ENCODE measurements at regions not wholly inside any gene's neighbourhood (a gene's known extent, or its start where the extent isn't known, plus 50 kb on each side); places are given as distances from the start of the nearest gene placed in this dataset.

DNA sequence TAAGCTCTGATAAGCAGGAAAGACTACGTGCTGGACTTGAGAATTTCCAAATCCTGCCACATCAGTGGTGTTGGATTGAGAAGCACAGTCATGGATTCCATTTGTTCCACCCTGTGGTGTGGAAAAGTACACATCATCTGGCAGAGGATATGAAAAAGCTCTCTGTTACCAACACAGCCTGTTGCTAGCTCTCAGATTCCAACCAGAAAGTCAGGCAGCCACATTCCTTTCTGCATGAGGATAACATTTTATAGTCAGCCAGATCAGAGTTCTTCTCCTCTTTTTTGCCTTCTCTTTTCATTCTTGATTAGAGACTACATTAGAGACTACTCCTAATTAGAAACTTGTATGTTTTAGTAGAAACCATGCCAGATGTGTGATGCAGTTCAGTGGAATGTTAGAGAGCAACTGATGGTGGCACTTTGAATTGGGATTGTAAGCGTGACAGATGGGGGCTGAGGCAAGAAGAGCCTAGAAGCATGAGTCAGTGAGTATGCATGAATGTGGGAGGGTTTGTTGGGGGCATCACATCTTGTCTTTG, 61.2 kb upstream of the STXBP6 start:
- no peak overlapping the region for H3K4me2 ChIP-seq (ENCODE audit: low read length)
- no peaks in the 10 kb centered on the region for H4K20me1 ChIP-seq (ENCODE audit: control insufficient read depth, insufficient read depth, low read depth, low read length)
- H3K9me2 ChIP-seq (replicated peaks; ENCODE audit: control insufficient read depth, low read length), result no peaks in the 10 kb centered on the region
- TF ChIP-seq EZH2phosphoT487 (IDR thresholded peaks at IDR 0.05; ENCODE audit: borderline replicate concordance, low read length), result no peak
- TF ChIP-seq, protein P1, sequence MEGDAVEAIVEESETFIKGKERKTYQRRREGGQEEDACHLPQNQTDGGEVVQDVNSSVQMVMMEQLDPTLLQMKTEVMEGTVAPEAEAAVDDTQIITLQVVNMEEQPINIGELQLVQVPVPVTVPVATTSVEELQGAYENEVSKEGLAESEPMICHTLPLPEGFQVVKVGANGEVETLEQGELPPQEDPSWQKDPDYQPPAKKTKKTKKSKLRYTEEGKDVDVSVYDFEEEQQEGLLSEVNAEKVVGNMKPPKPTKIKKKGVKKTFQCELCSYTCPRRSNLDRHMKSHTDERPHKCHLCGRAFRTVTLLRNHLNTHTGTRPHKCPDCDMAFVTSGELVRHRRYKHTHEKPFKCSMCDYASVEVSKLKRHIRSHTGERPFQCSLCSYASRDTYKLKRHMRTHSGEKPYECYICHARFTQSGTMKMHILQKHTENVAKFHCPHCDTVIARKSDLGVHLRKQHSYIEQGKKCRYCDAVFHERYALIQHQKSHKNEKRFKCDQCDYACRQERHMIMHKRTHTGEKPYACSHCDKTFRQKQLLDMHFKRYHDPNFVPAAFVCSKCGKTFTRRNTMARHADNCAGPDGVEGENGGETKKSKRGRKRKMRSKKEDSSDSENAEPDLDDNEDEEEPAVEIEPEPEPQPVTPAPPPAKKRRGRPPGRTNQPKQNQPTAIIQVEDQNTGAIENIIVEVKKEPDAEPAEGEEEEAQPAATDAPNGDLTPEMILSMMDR (IDR thresholded peaks at IDR 0.05; ENCODE audit: low read depth, low read length, poor library complexity, severe bottlenecking), result no peak
- no peaks in the 10 kb centered on the region for H3K27me3 ChIP-seq (ENCODE audit: control insufficient read depth, low read length)
- H3K36me3 ChIP-seq (ENCODE audit: control insufficient read depth, low read length), result no peaks in the 10 kb centered on the region
- no peaks in the 10 kb centered on the region for H3K4me1 ChIP-seq (ENCODE audit: control insufficient read depth, low read length)
- no peaks in the 10 kb centered on the region for H3F3A ChIP-seq (ENCODE audit: control insufficient read depth, insufficient read depth)
- no peak overlapping the region for H3K27ac ChIP-seq (ENCODE audit: low read depth, low read length)
- H3K4me3 ChIP-seq (ENCODE audit: low read length), result no peak overlapping the region
- H3K79me2 ChIP-seq (ENCODE audit: control insufficient read depth, low read length), result no peaks in the 10 kb centered on the region
- no peaks in the 10 kb centered on the region for H3K9me3 ChIP-seq (ENCODE audit: control insufficient read depth, insufficient read depth, low read length)

- Histone ChIP-seq H3F3A (ENCODE audit: control insufficient read depth, insufficient read depth) (no peaks in the 10 kb centered on the region), H3K4me3 (ENCODE audit: low read length) (no peak overlapping the region), H3K4me1 (ENCODE audit: control insufficient read depth, low read length) (no peaks in the 10 kb centered on the region), H3K9me2 (replicated peaks; ENCODE audit: control insufficient read depth, low read length) (no peaks in the 10 kb centered on the region), H3K9me3 (ENCODE audit: control insufficient read depth, insufficient read depth, low read length) (no peaks in the 10 kb centered on the region), H3K4me2 (ENCODE audit: low read length) (no peak overlapping the region), H4K20me1 (ENCODE audit: control insufficient read depth, insufficient read depth, low read depth, low read length) (no peaks in the 10 kb centered on the region), H3K79me2 (ENCODE audit: control insufficient read depth, low read length) (no peaks in the 10 kb centered on the region), H3K36me3 (ENCODE audit: control insufficient read depth, low read length) (no peaks in the 10 kb centered on the region), H3K27ac (ENCODE audit: low read depth, low read length) (no peak overlapping the region), H3K27me3 (ENCODE audit: control insufficient read depth, low read length) (no peaks in the 10 kb centered on the region)
- no peak for TF ChIP-seq EZH2phosphoT487 (IDR thresholded peaks at IDR 0.05; ENCODE audit: borderline replicate concordance, low read length)
- TF ChIP-seq, protein P1 (IDR thresholded peaks at IDR 0.05; ENCODE audit: low read depth, low read length, poor library complexity, severe bottlenecking), result no peak
Measured at GRCh38 chr14:25110106-25110505, 60.2 kb upstream of the STXBP6 start.

DNA sequence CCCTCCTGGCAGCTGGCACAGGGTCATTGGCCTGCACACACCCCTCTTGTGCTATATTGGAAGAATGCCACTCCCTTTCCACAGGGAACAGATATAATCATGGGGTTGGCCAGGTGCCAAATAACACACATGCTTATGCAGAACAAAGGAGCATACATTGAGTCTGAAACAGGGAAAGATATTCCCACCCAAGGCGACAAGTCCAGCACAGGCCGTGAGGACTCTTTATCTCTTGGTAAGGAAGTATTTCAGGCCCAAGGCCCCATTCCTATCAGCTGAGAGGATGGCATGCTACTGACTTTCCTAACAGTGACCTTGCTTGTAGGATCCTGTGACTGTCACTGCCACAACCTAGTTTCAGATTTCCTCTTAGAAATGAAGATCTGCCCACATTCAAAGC, 59.0 kb upstream of the STXBP6 start:
- Histone ChIP-seq H3K4me2 (ENCODE audit: low read length) (no peak overlapping the region), H3K9me2 (replicated peaks; ENCODE audit: control insufficient read depth, low read length) (no peaks in the 10 kb centered on the region), H3K36me3 (ENCODE audit: control insufficient read depth, low read length) (no peaks in the 10 kb centered on the region), H3K27ac (ENCODE audit: low read depth, low read length) (no peak overlapping the region), H3F3A (ENCODE audit: control insufficient read depth, insufficient read depth) (no peaks in the 10 kb centered on the region), H4K20me1 (ENCODE audit: control insufficient read depth, insufficient read depth, low read depth, low read length) (no peaks in the 10 kb centered on the region), H3K4me3 (ENCODE audit: low read length) (no peak overlapping the region), H3K27me3 (ENCODE audit: control insufficient read depth, low read length) (no peaks in the 10 kb centered on the region), H3K9me3 (ENCODE audit: control insufficient read depth, insufficient read depth, low read length) (no peaks in the 10 kb centered on the region), H3K4me1 (ENCODE audit: control insufficient read depth, low read length) (no peaks in the 10 kb centered on the region), H3K79me2 (ENCODE audit: control insufficient read depth, low read length) (no peaks in the 10 kb centered on the region)
- TF ChIP-seq, protein P1 (IDR thresholded peaks at IDR 0.05; ENCODE audit: low read depth, low read length, poor library complexity, severe bottlenecking), result no peak
